Pancreas (tissue), 10 donors: ENCODE measurements at regions not wholly inside any gene's neighbourhood (a gene's known extent, or its start where the extent isn't known, plus 50 kb on each side); places are given as distances from the start of the nearest gene placed in this dataset.

Experiments used
- ATAC-seq, 4 donors: fragments of 200-7000 bp; cut with Tn5 transposase; one replicate each; pipeline versions ENCODE4 v1.8.0 to v1.9.1; 2020; ENCODE audit warnings: mild to moderate bottlenecking in 4 of 4, moderate library complexity in 4 of 4
- DNase-seq, 6 donors: peaks; one replicate each; pipeline ENCODE4 v3.0.0-alpha.2; 2020
- FAIRE-seq: peaks from 2 replicates; lab custom pipeline; 2012; peaks lifted over from hg19 to GRCh38; lab: Jason Lieb, UNC
- H3K27ac ChIP-seq, 4 donors: fragments of 200-600 bp; sonication (generic); 1 replicate in 3 of 4; 2 replicates in 1 of 4; pipeline versions ENCODE4 v1.5.0 to v1.8.0; 2020
- H3K27me3 ChIP-seq, 4 donors: fragments of 200-600 bp; one replicate each; pipeline ENCODE4 v1.8.0; 2021
- H3K36me3 ChIP-seq, 3 donors: fragments of 200-600 bp; sonication (generic) in 1 of 3; one replicate each; pipeline versions ENCODE4 v1.5.0 to v1.8.0; 2020 to 2021
- H3K4me1 ChIP-seq, 3 donors: fragments of 200-600 bp; one replicate each; pipeline ENCODE4 v1.8.0; 2021
- H3K4me3 ChIP-seq, 4 donors: fragments of 200-600 bp; sonication (generic) in 2 of 4; one replicate each; pipeline versions ENCODE4 v1.5.0 to v1.8.0; 2020 to 2021
- H3K9me3 ChIP-seq, 4 donors: fragments of 200-600 bp; one replicate each; pipeline ENCODE4 v1.8.0; 2021
- WGBS, 2 donors: extraction: QIAGEN DNeasy Blood & Tissue Kit; methylation state at CpG; one replicate each; pipeline ENCODE4 v1.1.7; 2013; 5-methylcytosine and 5-hydroxymethylcytosine counted together
- intact Hi-C, 3 donors: fragments of 100-400 bp; cut with DNase I; formaldehyde crosslinking; loops; one replicate each; pipeline versions ENCODE4 v1.11.1 to v1.14.2; 2022
- TF ChIP-seq, protein P1 (sequence below), 4 donors: fragments of 200-600 bp; sonication (generic) in 3 of 4; IDR thresholded peaks; one replicate each; pipeline versions ENCODE4 v1.5.0 to v1.8.0; 2021; ENCODE audit warnings: antibody characterized with exemption in 4 of 4
- donor health status: healthy with polysubstance abuse.
- donor health status: DM: no; HTN: no; CAD: no; lungs with moderate emphysema.
- donor health status: DM: no; HTN: no; CAD: no.
- donor health status: control.
- donor health status: control.
- donor health status: Bipolar disorder and iron deficiency.
- donor health status: DM: yes; HTN: yes; CAD: no.
- donor health status: DM: no; HTN: no; CAD: no.
- donor health status: DM: no; HTN: no; CAD: no.
- donor health status: DM: yes; HTN: yes; CAD: no.

DNA sequence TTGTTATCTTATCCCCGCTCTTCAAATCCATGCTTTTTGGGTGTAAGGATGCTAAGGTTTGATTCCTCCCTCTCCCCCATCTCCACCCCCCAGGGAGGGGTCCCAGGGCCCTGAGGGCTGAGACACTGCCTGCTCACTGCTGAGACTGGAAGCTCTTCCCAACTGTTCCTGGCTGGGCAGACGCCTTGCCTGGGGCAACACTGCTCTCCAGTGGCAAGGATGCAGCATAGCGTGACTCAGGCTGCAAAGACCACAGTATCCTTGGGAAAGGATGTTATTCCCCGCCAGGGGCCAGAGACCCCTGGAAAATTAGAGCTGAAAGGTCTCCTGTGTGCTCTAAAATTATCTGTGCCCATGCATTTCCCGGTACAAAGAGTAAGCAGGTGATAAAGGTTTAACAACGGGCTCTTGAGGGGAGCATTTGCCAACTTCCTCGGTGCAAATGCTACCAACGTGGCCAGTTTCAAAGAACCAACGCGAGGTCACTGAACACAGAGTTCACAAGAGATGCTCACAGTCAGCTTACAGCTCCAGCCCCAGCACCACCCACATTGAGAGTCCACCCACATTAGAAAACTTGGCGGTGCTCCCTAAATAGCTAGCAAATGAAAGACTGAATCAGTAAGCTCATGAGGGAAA, 271.9 kb downstream of the NSG2 start:
- WGBS, 2 donors: 15 to 18% methylated on average over 11 of the region's 11 CpGs
- DNase-seq: peak in 3 of 6 donors; percentile 36 to 65 (median 50)

DNA sequence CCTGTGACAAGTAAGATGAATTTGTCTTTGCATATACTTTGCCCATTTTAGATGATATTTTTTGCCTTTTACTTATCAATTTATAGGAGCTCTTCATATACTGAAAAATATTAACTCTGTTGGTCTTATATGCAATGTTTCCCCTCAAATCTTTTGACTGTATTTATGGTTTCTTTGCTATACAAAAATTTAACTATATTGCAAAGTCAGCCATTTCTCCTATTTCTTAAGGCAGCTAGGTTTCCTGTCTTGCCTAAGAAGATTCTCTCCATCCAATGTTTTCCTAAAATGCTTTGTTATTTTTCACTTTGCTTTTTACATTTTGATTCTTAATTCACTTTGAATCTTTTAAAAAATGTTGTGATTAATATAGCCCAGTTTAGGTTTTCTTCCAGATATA, 273.1 kb downstream of the NSG2 start:
- no peak for DNase-seq
- Histone ChIP-seq H3K27ac (no peak overlapping the region), H3K27me3 (peaks cover 0 to 14% (median 0%) of the 10 kb centered on the region in 4 donors), H3K36me3 (no peaks in the 10 kb centered on the region), H3K4me3 (no peak overlapping the region), H3K4me1 (no peaks in the 10 kb centered on the region), H3K9me3 (no peaks in the 10 kb centered on the region)
- intact Hi-C loops: loop anchor here in 1 of 3 donors (10.0 kb wide), 1 partner anchor 704 kb away; the partner anchor contains the start of gene BOD1
- ATAC-seq: no peak
- FAIRE-seq: no peak
- TF ChIP-seq, protein P1, sequence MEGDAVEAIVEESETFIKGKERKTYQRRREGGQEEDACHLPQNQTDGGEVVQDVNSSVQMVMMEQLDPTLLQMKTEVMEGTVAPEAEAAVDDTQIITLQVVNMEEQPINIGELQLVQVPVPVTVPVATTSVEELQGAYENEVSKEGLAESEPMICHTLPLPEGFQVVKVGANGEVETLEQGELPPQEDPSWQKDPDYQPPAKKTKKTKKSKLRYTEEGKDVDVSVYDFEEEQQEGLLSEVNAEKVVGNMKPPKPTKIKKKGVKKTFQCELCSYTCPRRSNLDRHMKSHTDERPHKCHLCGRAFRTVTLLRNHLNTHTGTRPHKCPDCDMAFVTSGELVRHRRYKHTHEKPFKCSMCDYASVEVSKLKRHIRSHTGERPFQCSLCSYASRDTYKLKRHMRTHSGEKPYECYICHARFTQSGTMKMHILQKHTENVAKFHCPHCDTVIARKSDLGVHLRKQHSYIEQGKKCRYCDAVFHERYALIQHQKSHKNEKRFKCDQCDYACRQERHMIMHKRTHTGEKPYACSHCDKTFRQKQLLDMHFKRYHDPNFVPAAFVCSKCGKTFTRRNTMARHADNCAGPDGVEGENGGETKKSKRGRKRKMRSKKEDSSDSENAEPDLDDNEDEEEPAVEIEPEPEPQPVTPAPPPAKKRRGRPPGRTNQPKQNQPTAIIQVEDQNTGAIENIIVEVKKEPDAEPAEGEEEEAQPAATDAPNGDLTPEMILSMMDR (IDR thresholded peaks at IDR 0.05): no peak

More for the DNA sequence above, 271.9 kb downstream of the NSG2 start:
- Histone ChIP-seq H3K9me3 (no peaks in the 10 kb centered on the region), H3K27ac (no peak overlapping the region), H3K4me3 (no peak overlapping the region), H3K36me3 (no peaks in the 10 kb centered on the region), H3K4me1 (no peaks in the 10 kb centered on the region), H3K27me3 (peaks cover 0 to 12% (median 0%) of the 10 kb centered on the region in 4 donors)
- intact Hi-C loops: loop anchor here in 1 of 3 donors (10.0 kb wide), 1 partner anchor 703 kb away; the partner anchor contains the start of gene BOD1
- ATAC-seq (peak in 3 of 4 donors; percentile 86 to 93 (median 88)), FAIRE-seq (no peak)
- TF ChIP-seq, protein P1 (IDR thresholded peaks at IDR 0.05): peak; percentile 10 to 61 (median 46)

DNA sequence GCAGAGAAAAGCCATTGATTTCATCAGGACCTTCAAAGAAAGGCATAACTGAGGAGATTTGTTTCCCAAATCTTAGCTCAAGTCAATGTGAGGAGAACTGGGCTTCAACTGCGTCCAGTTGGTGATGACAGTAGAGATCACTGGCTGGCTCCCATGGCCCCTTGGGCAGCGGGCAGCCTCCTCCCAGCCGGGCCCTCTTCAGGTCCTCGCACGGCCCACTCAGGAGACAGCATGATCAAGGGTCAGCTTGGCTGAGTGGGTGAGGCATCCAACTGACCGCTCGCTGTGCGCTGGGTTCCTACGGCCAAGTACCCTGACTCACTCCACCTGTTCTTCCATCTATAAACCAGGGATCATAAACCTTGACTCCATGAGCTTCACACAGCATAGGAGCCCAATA, 274.0 kb downstream of the NSG2 start:
- Histone ChIP-seq H3K27me3 (peaks cover 0 to 14% (median 0%) of the 10 kb centered on the region in 4 donors), H3K36me3 (no peaks in the 10 kb centered on the region), H3K27ac (no peak overlapping the region), H3K4me3 (no peak overlapping the region), H3K4me1 (no peaks in the 10 kb centered on the region), H3K9me3 (no peaks in the 10 kb centered on the region)
- FAIRE-seq: no peak
- intact Hi-C loops: loop anchor here in 1 of 3 donors (10.0 kb wide), 1 partner anchor 705 kb away; the partner anchor contains the start of gene BOD1
- WGBS, 2 donors: 71 to 74% methylated on average over 9 of the region's 9 CpGs
- no peak for DNase-seq
- no peak for ATAC-seq
- TF ChIP-seq, protein P1 (IDR thresholded peaks at IDR 0.05): no peak

DNA sequence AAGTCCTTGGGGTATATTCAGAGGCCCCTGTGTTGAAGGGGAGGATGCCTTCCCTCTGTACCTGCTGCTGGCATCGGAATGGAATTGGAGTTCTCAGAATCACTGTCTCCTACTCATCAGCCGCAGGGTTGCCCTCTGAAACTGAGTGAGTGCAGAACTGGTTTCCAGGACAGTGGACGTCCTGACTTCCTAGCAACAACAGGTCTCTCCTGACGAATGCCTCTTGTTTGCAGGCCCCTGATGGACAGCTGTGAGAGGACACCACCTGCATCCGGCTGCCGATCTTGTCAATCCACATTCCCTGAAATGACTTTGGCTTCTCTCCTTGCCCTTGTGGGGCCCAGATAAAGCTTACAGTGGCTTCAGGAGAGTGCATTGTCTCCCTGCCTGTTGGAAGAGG, 274.5 kb downstream of the NSG2 start:
- 13 to 17% methylated on average over 6 of the region's 6 CpGs for WGBS, 2 donors
- H3K9me3 ChIP-seq: no peaks in the 10 kb centered on the region
- TF ChIP-seq, protein P1 (IDR thresholded peaks at IDR 0.05): no peak
- H3K4me1 ChIP-seq: no peaks in the 10 kb centered on the region
- no peaks in the 10 kb centered on the region for H3K36me3 ChIP-seq
- H3K27me3 ChIP-seq: peaks cover 0 to 14% (median 0%) of the 10 kb centered on the region in 4 donors
- intact Hi-C loops: no loop called here
- no peak overlapping the region for H3K4me3 ChIP-seq
- ATAC-seq (no peak), FAIRE-seq (no peak), DNase-seq (no peak)
- no peak overlapping the region for H3K27ac ChIP-seq

DNA sequence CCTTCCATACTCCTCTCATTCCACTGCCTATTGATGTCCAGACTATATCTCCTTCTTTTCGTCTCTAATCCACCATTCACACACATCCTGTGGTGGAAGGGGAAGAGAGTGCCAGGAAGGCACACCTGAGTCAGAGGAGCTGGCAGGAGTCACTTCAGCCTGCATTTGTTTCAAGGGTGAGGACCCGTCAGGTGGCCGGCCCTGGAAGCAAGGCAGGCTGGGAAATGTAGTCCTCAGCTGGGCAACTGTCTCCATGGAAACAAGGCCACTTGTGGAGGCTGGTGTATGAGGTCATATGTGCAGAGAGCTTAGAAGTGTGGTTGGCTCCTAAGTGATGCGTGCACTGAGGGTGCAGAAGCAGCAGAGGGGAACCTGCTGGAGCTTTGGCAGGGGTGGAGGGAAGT, 278.4 kb downstream of the NSG2 start:
- H3K9me3 ChIP-seq: no peaks in the 10 kb centered on the region
- intact Hi-C loops: no loop called here
- 5 to 10% methylated on average over 4 of the region's 4 CpGs for WGBS, 2 donors
- FAIRE-seq: no peak
- no peak overlapping the region for H3K27ac ChIP-seq
- peaks cover 0 to 19% (median 3%) of the 10 kb centered on the region in 4 donors for H3K27me3 ChIP-seq
- H3K4me1 ChIP-seq: no peaks in the 10 kb centered on the region
- peak; percentile 40 to 66 (median 52) for ATAC-seq
- no peak overlapping the region for H3K4me3 ChIP-seq
- TF ChIP-seq, protein P1 (IDR thresholded peaks at IDR 0.05): no peak
- peak in 3 of 6 donors; percentile 32 to 48 (median 32) for DNase-seq
- H3K36me3 ChIP-seq: no peaks in the 10 kb centered on the region
